Esophagus squamous epithelium (tissue), 5 donors: ENCODE measurements at regions not wholly inside any gene's neighbourhood (a gene's known extent, or its start where the extent isn't known, plus 50 kb on each side); places are given as distances from the start of the nearest gene placed in this dataset.

Source experiments
- DNase-seq: peaks from one replicate; lab custom pipeline; 2025; lab: John Stamatoyannopoulos, UW
- H3K27ac ChIP-seq, 4 donors: fragments of 200-600 bp; sonication (generic); one replicate each; pipeline ENCODE4 v1.5.1; 2016 to 2019; ENCODE audit warnings: mild to moderate bottlenecking in 1 of 4
- H3K27me3 ChIP-seq, 4 donors: fragments of 200-600 bp; sonication (generic); 1 replicate in 3 of 4; 2 replicates in 1 of 4; pipeline versions ENCODE4 v1.5.1 to v1.6.0; 2017 to 2021; ENCODE audit warnings: antibody characterized with exemption in 1 of 4
- H3K36me3 ChIP-seq, 3 donors: fragments of 200-600 bp; sonication (generic); one replicate each; pipeline ENCODE4 v1.5.1; 2016 to 2019
- H3K4me1 ChIP-seq, 3 donors: fragments of 200-600 bp; sonication (generic); one replicate each; pipeline ENCODE4 v1.5.1; 2017 to 2019
- H3K4me3 ChIP-seq, 4 donors: fragments of 200-600 bp; sonication (generic); 1 replicate in 3 of 4; 2 replicates in 1 of 4; pipeline ENCODE4 v1.5.1; 2016 to 2019; ENCODE audit warnings: mild to moderate bottlenecking in 2 of 4, moderate library complexity in 1 of 4
- H3K9me3 ChIP-seq, 3 donors: fragments of 200-600 bp; sonication (generic); one replicate each; pipeline ENCODE4 v1.5.1; 2016 to 2019
- CTCF ChIP-seq, 6 experiments: fragments of 450-650 bp in 4 of 6; fragments of 200-600 bp in 2 of 6; sonication (generic) in 2 of 6; IDR thresholded peaks; one replicate each; pipeline ENCODE4 v1.5.1; 2016 to 2019; ENCODE audit warnings: antibody characterized with exemption in 6 of 6, mild to moderate bottlenecking in 4 of 6, moderate library complexity in 4 of 6
- POLR2A ChIP-seq, 4 donors: fragments of 450-650 bp; IDR thresholded peaks; one replicate each; pipeline ENCODE4 v1.6.1; 2017; ENCODE audit warnings: antibody characterized with exemption in 4 of 4, mild to moderate bottlenecking in 4 of 4, moderate library complexity in 3 of 4
- WGBS, 2 donors: methylation state at CpG; one replicate each; pipeline ENCODE4 v1.1.5; 2018; 5-methylcytosine and 5-hydroxymethylcytosine counted together
- intact Hi-C: fragments of 100-400 bp; cut with DNase I; formaldehyde crosslinking; loops from one replicate; pipeline ENCODE4 v1.15.0; 2022
- donor health status: DM: yes; HTN: yes; CAD: no.

DNA sequence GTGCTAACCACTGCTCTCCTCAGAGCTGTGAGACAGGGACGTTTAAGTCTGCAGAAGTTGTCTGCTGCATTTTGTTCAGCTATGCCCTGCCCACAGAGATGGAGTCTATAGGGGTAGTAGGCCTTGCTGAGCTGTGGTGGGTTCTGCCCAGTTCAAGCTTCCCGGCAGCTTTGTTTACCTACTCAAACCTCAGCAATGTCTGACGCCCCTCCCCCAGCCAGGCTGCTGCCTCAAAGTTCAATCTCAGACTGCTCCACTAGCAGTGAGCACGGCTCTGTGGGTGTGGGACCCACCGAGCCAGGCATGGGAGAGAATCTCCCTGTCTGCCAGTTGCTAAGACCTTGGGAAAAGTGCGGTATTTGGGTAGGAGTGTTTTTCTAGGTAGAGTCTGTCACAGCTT lies 387.8 kb upstream of the SLC39A10 start:
- 50 to 56% methylated on average over 1 to 3 of the region's 6 CpGs for WGBS, 2 donors
- H3K36me3 ChIP-seq: no peaks in the 10 kb centered on the region
- no peak for DNase-seq
- H3K27ac ChIP-seq: no peak overlapping the region
- H3K4me1 ChIP-seq: no peaks in the 10 kb centered on the region
- no peaks in the 10 kb centered on the region for H3K9me3 ChIP-seq
- intact Hi-C loops: no loop called here
- no peaks in the 10 kb centered on the region for H3K27me3 ChIP-seq
- no peak overlapping the region for H3K4me3 ChIP-seq
- TF ChIP-seq CTCF (IDR thresholded peaks at IDR 0.05): no peak
- TF ChIP-seq POLR2A (IDR thresholded peaks at IDR 0.05): no peak

DNA sequence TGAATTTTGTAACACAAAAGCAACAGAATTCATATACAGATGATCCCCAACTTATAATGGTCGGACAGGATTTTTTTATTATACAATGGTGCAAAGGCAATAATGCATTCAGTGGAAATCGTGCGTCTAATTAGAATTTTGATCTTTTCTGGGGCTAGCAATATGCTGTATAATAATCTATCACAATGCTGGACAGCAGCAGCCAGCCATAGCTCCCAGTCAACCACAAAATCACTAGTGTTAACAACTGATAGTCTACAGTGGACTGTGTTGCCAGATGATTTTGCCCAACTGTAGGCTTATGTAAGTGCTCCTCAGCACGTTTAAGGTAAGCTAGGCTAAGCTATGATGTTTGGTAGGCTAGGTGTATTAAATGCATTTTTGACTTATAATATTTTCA lies 399.0 kb upstream of the SLC39A10 start:
- Histone ChIP-seq H3K27ac (no peak overlapping the region), H3K27me3 (no peaks in the 10 kb centered on the region), H3K9me3 (no peaks in the 10 kb centered on the region), H3K4me1 (no peaks in the 10 kb centered on the region), H3K36me3 (no peaks in the 10 kb centered on the region), H3K4me3 (no peak overlapping the region)
- intact Hi-C loops: no loop called here
- TF ChIP-seq POLR2A (IDR thresholded peaks at IDR 0.05) (no peak), CTCF (IDR thresholded peaks at IDR 0.05) (no peak)
- 66 to 72% methylated on average over 4 of the region's 4 CpGs for WGBS, 2 donors
- DNase-seq: no peak

DNA sequence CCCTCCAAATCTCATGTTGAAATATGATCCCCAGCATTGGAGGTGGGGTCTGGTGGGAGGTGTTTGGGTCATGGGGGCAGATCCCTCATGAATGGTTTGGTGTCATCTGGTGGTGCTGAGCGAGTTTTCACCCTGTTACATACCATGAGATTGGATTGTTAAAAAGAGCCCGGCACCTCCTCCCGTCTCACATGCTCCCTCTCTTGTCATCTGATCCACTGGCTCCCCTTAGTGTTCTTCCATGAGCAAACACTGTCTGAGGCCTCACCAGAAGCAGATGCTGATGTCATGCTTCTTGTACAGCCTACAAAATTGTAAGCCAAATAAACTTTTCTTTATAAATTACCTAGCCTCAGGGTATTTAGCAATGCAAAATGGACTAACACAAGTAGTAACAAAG lies 405.0 kb upstream of the SLC39A10 start:
- intact Hi-C loops: no loop called here
- no peak overlapping the region for H3K4me3 ChIP-seq
- no peaks in the 10 kb centered on the region for H3K27me3 ChIP-seq
- no peak for DNase-seq
- WGBS, 2 donors: 59 to 81% methylated on average over 3 of the region's 3 CpGs
- TF ChIP-seq POLR2A (IDR thresholded peaks at IDR 0.05) (no peak), CTCF (IDR thresholded peaks at IDR 0.05) (no peak)
- no peaks in the 10 kb centered on the region for H3K36me3 ChIP-seq
- H3K9me3 ChIP-seq: no peaks in the 10 kb centered on the region
- H3K4me1 ChIP-seq: no peaks in the 10 kb centered on the region
- H3K27ac ChIP-seq: no peak overlapping the region

DNA sequence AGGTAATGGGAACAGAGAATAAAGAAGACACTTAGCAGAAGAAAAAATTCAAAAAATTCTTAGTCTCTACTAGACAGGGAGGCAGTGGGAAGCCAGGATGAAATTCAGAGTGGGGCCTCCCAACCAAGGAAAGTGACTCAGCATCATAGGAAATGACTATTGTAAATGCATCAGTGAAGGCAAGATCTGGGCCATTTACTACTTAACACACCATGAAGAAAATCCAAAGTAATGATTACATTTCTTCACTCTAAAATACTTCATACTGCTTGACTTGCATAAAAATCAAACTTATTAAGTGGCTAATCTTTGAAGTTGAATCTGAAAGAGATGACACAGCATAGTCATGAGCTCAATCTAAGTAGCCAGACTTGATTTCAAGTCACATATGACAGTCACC lies 405.8 kb upstream of the SLC39A10 start:
- H3K36me3 ChIP-seq: no peaks in the 10 kb centered on the region
- intact Hi-C loops: no loop called here
- DNase-seq: no peak
- H3K27ac ChIP-seq: no peak overlapping the region
- H3K4me1 ChIP-seq: no peaks in the 10 kb centered on the region
- H3K4me3 ChIP-seq: no peak overlapping the region
- TF ChIP-seq POLR2A (IDR thresholded peaks at IDR 0.05) (no peak), CTCF (IDR thresholded peaks at IDR 0.05) (no peak)
- H3K27me3 ChIP-seq: no peaks in the 10 kb centered on the region
- H3K9me3 ChIP-seq: no peaks in the 10 kb centered on the region

DNA sequence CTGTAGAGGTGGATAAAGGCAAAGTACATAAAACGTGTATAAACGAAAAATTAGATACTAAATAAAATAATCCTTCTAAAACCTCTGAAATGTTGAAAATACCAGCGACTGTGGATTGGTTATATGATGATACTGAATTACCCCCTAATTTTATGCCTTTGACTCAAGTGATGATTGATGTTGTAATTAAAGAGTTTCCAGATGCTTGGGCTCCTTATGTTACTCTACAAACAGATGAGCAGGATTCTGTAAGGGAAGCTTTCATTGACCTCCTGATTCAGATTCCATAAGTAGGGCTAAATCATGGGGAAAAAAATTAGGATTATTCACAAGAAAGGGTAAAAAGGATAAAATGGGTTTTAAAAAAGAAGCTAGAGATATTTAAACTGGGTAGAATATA lies 418.2 kb upstream of the SLC39A10 start:
- Histone ChIP-seq H3K4me3 (no peak overlapping the region), H3K27ac (no peak overlapping the region), H3K9me3 (no peaks in the 10 kb centered on the region), H3K36me3 (no peaks in the 10 kb centered on the region), H3K4me1 (no peaks in the 10 kb centered on the region), H3K27me3 (no peaks in the 10 kb centered on the region)
- WGBS, 2 donors: 64 to 65% methylated on average over 3 of the region's 3 CpGs
- DNase-seq: no peak
- intact Hi-C loops: no loop called here
- TF ChIP-seq CTCF (IDR thresholded peaks at IDR 0.05) (no peak), POLR2A (IDR thresholded peaks at IDR 0.05) (no peak)
